CD14-positive monocyte (primary cell): ENCODE measurements at regions not wholly inside any gene's neighbourhood (a gene's known extent, or its start where the extent isn't known, plus 50 kb on each side); places are given as distances from the start of the nearest gene placed in this dataset.

Experiments used
- DNase-seq, 3 donors: peaks; one replicate each; pipeline ENCODE4 v3.0.0-alpha.2; 2011 to 2022
- H2AFZ ChIP-seq: 2 replicates; pipeline ENCODE4 v1.6.0; 2012; ENCODE audit warnings: mild to moderate bottlenecking, low read depth, low read length, inconsistent platforms; ENCODE audit not compliant: insufficient read depth, poor library complexity, severe bottlenecking
- H3K27ac ChIP-seq, 2 donors: 1 replicate in 1 of 2; 2 replicates in 1 of 2; pipeline ENCODE4 v1.5.1; 2012 to 2013; ENCODE audit warnings: low read length in 2 of 2, control low read depth in 1 of 2, inconsistent platforms in 1 of 2, low read depth in 1 of 2, mild to moderate bottlenecking in 1 of 2
- H3K27me3 ChIP-seq, 2 donors: one replicate each; pipeline versions ENCODE4 v1.6.0 to v1.6.1; 2011 to 2013; ENCODE audit warnings: low read length in 2 of 2; ENCODE audit not compliant: control insufficient read depth in 2 of 2, insufficient read depth in 2 of 2
- H3K36me3 ChIP-seq, 2 donors: replicated peaks in 1 of 2; 1 replicate in 1 of 2; 2 replicates in 1 of 2; pipeline versions ENCODE4 v1.5.1 to v1.6.1; 2012 to 2013; ENCODE audit warnings: low read length in 2 of 2, control low read depth in 1 of 2, inconsistent platforms in 1 of 2, mild to moderate bottlenecking in 1 of 2; ENCODE audit not compliant: insufficient read depth in 2 of 2, control insufficient read depth in 1 of 2
- H3K4me1 ChIP-seq, 2 donors: 1 replicate in 1 of 2; 2 replicates in 1 of 2; pipeline versions ENCODE4 v1.5.1 to v1.6.1; 2012 to 2013; ENCODE audit warnings: low read length in 2 of 2, control low read depth in 1 of 2, inconsistent platforms in 1 of 2, mild to moderate bottlenecking in 1 of 2, moderate library complexity in 1 of 2; ENCODE audit not compliant: insufficient read depth in 2 of 2, control insufficient read depth in 1 of 2
- H3K4me2 ChIP-seq: replicated peaks from 2 replicates; pipeline ENCODE3; 2012; ENCODE audit warnings: low read length, moderate library complexity, mild to moderate bottlenecking; ENCODE audit not compliant: poor library complexity, severe bottlenecking; ENCODE audit errors: extremely low read depth
- H3K4me3 ChIP-seq, 3 experiments: fragments of 200-600 bp in 1 of 3; sonication (generic) in 1 of 3; replicated peaks in 1 of 3; 1 replicate in 2 of 3; 2 replicates in 1 of 3; pipeline ENCODE4 v1.5.1; 2011 to 2013; ENCODE audit warnings: low read length in 3 of 3, mild to moderate bottlenecking in 3 of 3, control low read depth in 2 of 3, low read depth in 2 of 3, inconsistent platforms in 1 of 3, moderate library complexity in 1 of 3
- H3K79me2 ChIP-seq: 2 replicates; pipeline ENCODE4 v1.6.0; 2012; ENCODE audit warnings: mild to moderate bottlenecking, control low read depth, inconsistent platforms, low read length, moderate library complexity; ENCODE audit not compliant: insufficient read depth
- H3K9ac ChIP-seq: 2 replicates; pipeline ENCODE4 v1.6.0; 2017; ENCODE audit warnings: low read length, mild to moderate bottlenecking; ENCODE audit not compliant: insufficient read depth, poor library complexity, severe bottlenecking
- H3K9me3 ChIP-seq, 2 donors: replicated peaks in 1 of 2; 1 replicate in 1 of 2; 2 replicates in 1 of 2; pipeline versions ENCODE4 v1.5.1 to v1.6.1; 2012 to 2013; ENCODE audit warnings: low read length in 2 of 2, control low read depth in 1 of 2; ENCODE audit not compliant: control insufficient read depth in 1 of 2, insufficient read depth in 1 of 2
- H4K20me1 ChIP-seq: 2 replicates; pipeline ENCODE4 v1.6.0; 2012; ENCODE audit warnings: mild to moderate bottlenecking, low read length, control low read depth, moderate library complexity; ENCODE audit not compliant: insufficient read depth
- H3K27ac Mint-ChIP-seq, 7 donors: one replicate each; pipeline ENCODE4 v1.8.0; 2020; ENCODE audit warnings: mild to moderate bottlenecking in 7 of 7, mixed read lengths in 7 of 7, moderate library complexity in 6 of 7, inconsistent platforms in 2 of 7
- H3K27me3 Mint-ChIP-seq, 3 donors: one replicate each; pipeline ENCODE4 v1.8.0; 2021 to 2022; ENCODE audit warnings: low read depth in 3 of 3, mild to moderate bottlenecking in 3 of 3, mixed read lengths in 3 of 3, moderate library complexity in 3 of 3, inconsistent platforms in 1 of 3
- H3K36me3 Mint-ChIP-seq, 2 donors: one replicate each; pipeline ENCODE4 v1.8.0; 2020; ENCODE audit warnings: mixed read lengths in 2 of 2, inconsistent platforms in 1 of 2, mild to moderate bottlenecking in 1 of 2
- H3K4me1 Mint-ChIP-seq: one replicate; pipeline ENCODE4 v1.8.0; 2020; ENCODE audit warnings: mild to moderate bottlenecking, mixed read lengths
- H3K4me3 Mint-ChIP-seq, 2 donors: one replicate each; pipeline ENCODE4 v1.8.0; 2020; ENCODE audit warnings: mild to moderate bottlenecking in 2 of 2, mixed read lengths in 2 of 2, moderate library complexity in 1 of 2
- H3K9me3 Mint-ChIP-seq, 7 donors: one replicate each; pipeline ENCODE4 v1.8.0; 2020 to 2022; ENCODE audit warnings: mixed read lengths in 7 of 7, mild to moderate bottlenecking in 6 of 7, moderate library complexity in 6 of 7, inconsistent platforms in 2 of 7
- CTCF ChIP-seq: fragments of 200-600 bp; IDR thresholded peaks from one replicate; pipeline ENCODE4 v1.8.0; 2022; ENCODE audit warnings: antibody characterized with exemption, mild to moderate bottlenecking
- WGBS: methylation state at CpG from one replicate; pipeline ENCODE4 v1.1.5; 2013; ENCODE audit warnings: missing lambda C conversion rate; ENCODE audit not compliant: insufficient coverage; 5-methylcytosine and 5-hydroxymethylcytosine counted together
- intact Hi-C, 2 donors: fragments of 100-400 bp; cut with micrococcal nuclease; formaldehyde crosslinking; loops; one replicate each; pipeline versions ENCODE4 v1.15.0 to v1.15.1; 2023

GRCh38 chr18:53682796-53683195 lies 541.7 kb downstream of the MBD2 start:
- H3K4me3 ChIP-seq: no peak overlapping the region
- H3K36me3 ChIP-seq: no peaks in the 10 kb centered on the region
- intact Hi-C loops: no loop called here
- H3K27ac ChIP-seq: no peak overlapping the region
- H3K4me2 ChIP-seq: no peak overlapping the region
- no peaks in the 10 kb centered on the region for H3K9me3 ChIP-seq
- Mint-ChIP-seq H3K36me3 (no peaks in the 10 kb centered on the region), H3K27me3 (peaks cover 0 to 2% (median 0%) of the 10 kb centered on the region in 3 donors), H3K27ac (no peak overlapping the region), H3K4me3 (no peak overlapping the region), H3K9me3 (peaks cover 0 to 1% (median 0%) of the 10 kb centered on the region in 7 donors), H3K4me1 (no peaks in the 10 kb centered on the region)
- no peak overlapping the region for H2AFZ ChIP-seq
- no peaks in the 10 kb centered on the region for H3K27me3 ChIP-seq
- WGBS: 64% methylated on average over 2 of the region's 2 CpGs
- no peaks in the 10 kb centered on the region for H4K20me1 ChIP-seq
- no peak overlapping the region for H3K9ac ChIP-seq
- TF ChIP-seq CTCF: no peak
- H3K4me1 ChIP-seq: no peaks in the 10 kb centered on the region
- H3K79me2 ChIP-seq: no peaks in the 10 kb centered on the region
- DNase-seq: no peak

GRCh38 chr18:53677480-53677879 lies 547.0 kb downstream of the MBD2 start:
- no peak overlapping the region for H3K27ac Mint-ChIP-seq
- intact Hi-C loops: no loop called here
- H3K4me1 Mint-ChIP-seq: no peaks in the 10 kb centered on the region
- no peak overlapping the region for H3K4me3 Mint-ChIP-seq
- H3K27ac ChIP-seq: no peak overlapping the region
- H3K9ac ChIP-seq: no peak overlapping the region
- peaks cover 0 to 6% (median 2%) of the 10 kb centered on the region in 7 donors for H3K9me3 Mint-ChIP-seq
- DNase-seq: no peak
- no peaks in the 10 kb centered on the region for H3K4me1 ChIP-seq
- H2AFZ ChIP-seq: no peak overlapping the region
- no peaks in the 10 kb centered on the region for H3K9me3 ChIP-seq
- H3K36me3 Mint-ChIP-seq: no peaks in the 10 kb centered on the region
- no peak overlapping the region for H3K4me3 ChIP-seq
- no peaks in the 10 kb centered on the region for H4K20me1 ChIP-seq
- WGBS: no CpG with 5 or more reads among the region's 1 CpG
- H3K79me2 ChIP-seq: no peaks in the 10 kb centered on the region
- H3K36me3 ChIP-seq: no peaks in the 10 kb centered on the region
- H3K4me2 ChIP-seq: no peak overlapping the region
- peaks cover 0 to 2% (median 0%) of the 10 kb centered on the region in 3 donors for H3K27me3 Mint-ChIP-seq
- no peak for TF ChIP-seq CTCF
- no peaks in the 10 kb centered on the region for H3K27me3 ChIP-seq
